GM10266 (cell line): ENCODE measurements at regions not wholly inside any gene's neighbourhood (a gene's known extent, or its start where the extent isn't known, plus 50 kb on each side); places are given as distances from the start of the nearest gene placed in this dataset.

Experiments used
- DNase-seq: peaks from one replicate; pipeline ENCODE4 v3.0.0; 2012; ENCODE audit errors: extremely low spot score
- TF ChIP-seq, protein P1 (sequence below): IDR thresholded peaks from 2 replicates; pipeline ENCODE4 v1.5.1; 2012; ENCODE audit warnings: mild to moderate bottlenecking, low read depth; ENCODE audit not compliant: control insufficient read depth, insufficient read depth; ENCODE audit errors: missing control alignments

DNA sequence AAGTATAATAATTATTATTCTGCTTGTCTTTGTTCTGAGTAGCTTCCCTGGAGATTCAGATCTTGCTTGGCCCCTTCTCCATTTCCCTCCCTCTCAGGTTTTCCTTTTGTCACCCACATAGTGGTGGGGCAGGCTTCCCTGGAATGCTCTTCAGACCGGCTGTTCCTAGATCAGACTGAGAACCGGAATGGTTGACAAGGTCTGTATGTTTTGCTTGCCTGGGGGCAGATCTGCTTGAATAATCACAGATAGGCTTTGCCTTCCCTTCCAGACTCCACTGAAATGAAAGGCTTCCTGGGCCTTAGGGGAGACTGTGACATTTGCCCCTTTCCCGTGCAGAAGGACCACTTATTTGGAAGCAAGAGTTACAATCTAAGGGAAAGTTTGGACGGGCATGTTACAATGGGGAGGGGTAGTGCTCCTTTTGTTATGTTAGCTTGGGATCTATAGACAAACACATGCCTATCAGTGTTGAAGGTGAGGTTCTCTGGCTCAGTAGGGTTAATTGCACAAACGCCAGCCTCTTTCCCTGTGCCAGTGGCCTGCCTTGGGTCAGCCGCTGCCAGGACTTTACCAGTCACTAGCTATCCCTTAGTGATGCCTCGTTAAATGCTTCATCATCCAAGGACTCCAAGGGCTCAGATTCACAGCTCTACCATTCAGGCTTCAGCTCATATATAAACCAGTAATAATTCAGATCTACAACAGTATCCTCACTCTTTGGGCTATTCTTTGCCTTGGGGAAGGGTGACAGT lies 178.6 kb downstream of the SNAPC1 start:
- no peak for DNase-seq
- TF ChIP-seq, protein P1, sequence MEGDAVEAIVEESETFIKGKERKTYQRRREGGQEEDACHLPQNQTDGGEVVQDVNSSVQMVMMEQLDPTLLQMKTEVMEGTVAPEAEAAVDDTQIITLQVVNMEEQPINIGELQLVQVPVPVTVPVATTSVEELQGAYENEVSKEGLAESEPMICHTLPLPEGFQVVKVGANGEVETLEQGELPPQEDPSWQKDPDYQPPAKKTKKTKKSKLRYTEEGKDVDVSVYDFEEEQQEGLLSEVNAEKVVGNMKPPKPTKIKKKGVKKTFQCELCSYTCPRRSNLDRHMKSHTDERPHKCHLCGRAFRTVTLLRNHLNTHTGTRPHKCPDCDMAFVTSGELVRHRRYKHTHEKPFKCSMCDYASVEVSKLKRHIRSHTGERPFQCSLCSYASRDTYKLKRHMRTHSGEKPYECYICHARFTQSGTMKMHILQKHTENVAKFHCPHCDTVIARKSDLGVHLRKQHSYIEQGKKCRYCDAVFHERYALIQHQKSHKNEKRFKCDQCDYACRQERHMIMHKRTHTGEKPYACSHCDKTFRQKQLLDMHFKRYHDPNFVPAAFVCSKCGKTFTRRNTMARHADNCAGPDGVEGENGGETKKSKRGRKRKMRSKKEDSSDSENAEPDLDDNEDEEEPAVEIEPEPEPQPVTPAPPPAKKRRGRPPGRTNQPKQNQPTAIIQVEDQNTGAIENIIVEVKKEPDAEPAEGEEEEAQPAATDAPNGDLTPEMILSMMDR: no peak

DNA sequence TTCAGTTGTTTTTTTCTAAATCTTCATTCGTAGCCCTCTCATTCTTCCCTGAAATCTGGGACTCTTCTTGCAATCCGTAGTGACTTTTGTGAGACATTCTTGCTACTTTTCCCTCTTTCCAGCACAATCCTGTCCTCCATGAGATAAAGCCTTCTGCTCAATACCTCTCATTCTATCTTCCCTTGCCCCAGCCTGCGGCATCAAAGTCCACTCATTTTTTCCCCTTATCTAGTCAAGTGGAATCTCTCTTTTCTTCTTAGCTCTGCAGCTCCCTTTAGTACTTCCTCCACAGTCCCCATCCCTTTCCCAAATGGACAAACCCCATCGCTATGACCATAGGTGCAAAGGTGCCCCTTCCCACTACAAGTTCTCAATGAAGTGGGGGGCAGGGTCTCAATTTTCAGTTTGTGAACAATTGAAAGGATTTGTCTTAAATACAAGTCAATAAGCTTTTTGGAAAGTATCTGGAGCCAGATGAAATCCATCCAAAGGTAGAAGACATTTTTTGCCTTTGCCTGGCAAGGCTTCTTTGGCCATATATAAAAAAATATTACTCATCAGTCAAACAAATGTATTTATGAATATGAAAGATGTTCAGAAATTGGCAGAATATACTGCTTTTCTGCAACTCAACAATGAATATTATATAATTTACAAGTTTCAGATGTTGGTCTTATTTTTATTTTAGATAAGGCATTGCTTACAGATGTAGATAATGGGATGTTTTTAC lies 179.4 kb downstream of the SNAPC1 start:
- no peak for DNase-seq
- TF ChIP-seq, protein P1: no peak

DNA sequence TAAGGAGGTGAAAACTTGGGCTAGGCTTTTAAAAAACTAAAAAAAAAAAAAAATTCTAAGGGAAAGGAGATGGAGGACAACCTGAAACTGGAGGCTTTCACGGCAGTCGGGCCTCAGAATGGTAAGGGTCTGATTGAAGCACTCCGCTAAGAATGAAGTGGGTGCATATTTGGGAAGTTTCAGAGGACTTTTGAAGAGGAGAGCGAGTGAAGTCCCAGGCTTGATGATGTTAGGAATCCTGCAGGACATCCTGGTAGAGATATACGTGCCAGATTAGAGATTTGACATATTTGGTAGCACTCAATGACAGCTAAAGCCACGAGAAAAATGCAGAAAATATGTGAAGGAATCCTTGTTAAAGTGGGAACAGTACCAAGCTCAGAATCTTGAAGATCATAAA lies 186.2 kb downstream of the SNAPC1 start:
- no peak for DNase-seq
- TF ChIP-seq, protein P1: no peak

DNA sequence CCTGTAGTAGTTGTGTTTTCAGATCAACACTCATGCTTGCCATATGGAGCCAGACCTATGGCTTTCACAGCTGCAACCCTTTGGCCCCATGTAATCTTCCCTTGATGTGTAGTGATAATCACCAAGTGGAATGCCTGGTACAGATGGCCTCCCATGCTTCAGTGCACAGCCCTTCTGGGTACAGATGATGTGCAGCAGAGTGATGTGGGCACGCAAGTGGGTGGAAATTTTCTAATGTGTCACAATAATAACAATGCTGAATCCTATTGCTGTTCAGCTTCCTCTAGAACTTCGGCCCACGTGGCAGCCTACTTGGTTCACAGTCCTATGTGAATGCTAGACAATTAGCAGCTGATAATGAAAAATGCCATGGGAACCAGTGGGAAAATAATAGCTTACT lies 188.1 kb downstream of the SNAPC1 start:
- DNase-seq: no peak
- TF ChIP-seq, protein P1: no peak

DNA sequence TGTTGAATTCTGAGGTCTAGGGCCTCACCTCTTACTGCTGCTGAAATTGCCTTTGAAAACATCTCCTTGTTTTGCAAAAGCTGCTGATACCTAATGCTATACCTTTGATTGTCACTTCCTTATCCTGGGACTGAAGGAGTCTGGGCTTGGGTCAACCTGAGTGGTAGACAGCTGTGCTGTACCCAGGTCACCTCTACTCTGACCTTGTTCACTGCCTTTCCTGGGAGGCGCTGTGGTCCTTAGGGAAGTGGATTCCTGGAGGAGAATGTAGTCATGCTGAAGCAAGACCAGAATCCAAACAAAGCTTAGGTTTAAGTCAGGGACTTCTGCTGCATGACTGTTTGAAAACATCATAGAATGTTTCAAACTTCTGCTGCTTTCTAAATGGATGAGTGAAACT lies 191.4 kb downstream of the SNAPC1 start:
- no peak for DNase-seq
- TF ChIP-seq, protein P1: no peak

DNA sequence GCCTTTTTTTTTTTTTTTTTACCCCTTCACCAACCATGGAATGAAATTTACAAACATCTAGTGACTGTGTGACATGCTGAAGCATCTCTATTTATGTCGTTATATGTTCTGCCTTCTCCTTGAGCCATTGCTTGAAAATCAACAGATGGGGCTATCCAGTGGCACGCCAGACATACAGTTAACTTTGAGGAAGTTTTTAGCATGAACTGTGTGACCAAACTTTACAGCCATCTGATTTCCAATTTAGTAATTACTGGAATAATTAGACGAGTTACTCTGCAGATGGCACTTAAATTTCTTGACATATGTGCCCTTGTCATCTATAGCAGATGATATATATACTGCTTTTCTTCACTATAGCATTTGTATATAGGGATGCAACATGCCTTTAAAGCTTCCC lies 192.1 kb downstream of the SNAPC1 start:
- TF ChIP-seq, protein P1: no peak
- DNase-seq: no peak

DNA sequence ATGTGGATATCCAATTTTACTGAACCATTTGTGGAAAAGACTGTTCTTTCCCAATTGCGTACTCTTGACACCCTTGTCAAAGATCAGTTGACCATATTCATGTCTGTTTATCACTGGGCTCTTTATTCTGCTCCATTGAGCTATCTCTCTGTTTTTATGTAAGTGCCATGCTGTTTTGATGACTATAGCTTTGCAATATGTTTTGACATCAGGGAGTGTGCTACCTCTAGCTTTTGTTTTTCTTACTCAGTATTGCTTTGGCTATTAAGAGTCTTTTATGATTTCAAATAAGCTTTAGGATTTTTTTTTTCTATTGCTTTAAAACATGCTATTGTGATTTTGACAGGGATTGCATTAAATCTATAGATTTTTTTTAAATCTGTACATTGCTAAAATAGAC lies 194.3 kb downstream of the SNAPC1 start:
- no peak for DNase-seq
- TF ChIP-seq, protein P1: no peak
